Mesenteric fat pad (tissue), 1 donor: ENCODE measurements at regions not wholly inside any gene's neighbourhood (a gene's known extent, or its start where the extent isn't known, plus 50 kb on each side); places are given as distances from the start of the nearest gene placed in this dataset.
"Not testable (repeated sequence)": the region's sequence is repeated elsewhere in the genome, so short reads cannot be mapped to it uniquely, and the experiment has no call there.

Experiments
- DNase-seq: peaks from one replicate; pipeline ENCODE4 v3.0.0-alpha.2; 2020; ENCODE audit warnings: low spot score
- donor health status: DM: yes; HTN: yes; CAD: no.

DNA sequence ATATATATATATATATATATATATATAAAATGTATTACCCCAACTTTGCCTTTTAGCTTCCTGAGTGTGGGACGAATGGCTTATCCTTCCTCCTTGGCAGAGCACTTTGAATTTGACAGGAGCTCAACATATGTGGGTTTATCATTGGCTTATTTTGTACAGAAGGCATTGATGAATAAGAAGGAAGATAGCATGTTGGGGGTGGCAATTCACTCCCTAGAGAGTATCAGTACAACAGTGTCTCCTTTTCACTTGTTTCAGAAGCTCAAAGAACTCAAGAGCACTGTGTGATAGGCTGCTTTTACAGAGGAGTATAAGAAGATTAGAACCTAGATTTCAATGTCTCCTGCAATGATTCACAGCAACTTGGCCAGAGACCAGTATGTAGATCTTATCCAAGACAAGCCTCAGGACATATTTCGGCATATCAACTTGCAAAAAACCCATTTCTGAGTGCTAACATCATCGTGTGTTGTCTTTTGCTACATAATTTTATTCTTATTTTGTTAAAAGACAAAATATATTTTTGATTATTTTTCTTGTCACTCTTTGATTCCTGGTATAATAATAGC lies 345.8 kb downstream of the SOCS6 start:
- no peak for DNase-seq

GRCh38 chr18:70627182-70627802 lies 338.4 kb downstream of the SOCS6 start:
- DNase-seq = no peak

DNA sequence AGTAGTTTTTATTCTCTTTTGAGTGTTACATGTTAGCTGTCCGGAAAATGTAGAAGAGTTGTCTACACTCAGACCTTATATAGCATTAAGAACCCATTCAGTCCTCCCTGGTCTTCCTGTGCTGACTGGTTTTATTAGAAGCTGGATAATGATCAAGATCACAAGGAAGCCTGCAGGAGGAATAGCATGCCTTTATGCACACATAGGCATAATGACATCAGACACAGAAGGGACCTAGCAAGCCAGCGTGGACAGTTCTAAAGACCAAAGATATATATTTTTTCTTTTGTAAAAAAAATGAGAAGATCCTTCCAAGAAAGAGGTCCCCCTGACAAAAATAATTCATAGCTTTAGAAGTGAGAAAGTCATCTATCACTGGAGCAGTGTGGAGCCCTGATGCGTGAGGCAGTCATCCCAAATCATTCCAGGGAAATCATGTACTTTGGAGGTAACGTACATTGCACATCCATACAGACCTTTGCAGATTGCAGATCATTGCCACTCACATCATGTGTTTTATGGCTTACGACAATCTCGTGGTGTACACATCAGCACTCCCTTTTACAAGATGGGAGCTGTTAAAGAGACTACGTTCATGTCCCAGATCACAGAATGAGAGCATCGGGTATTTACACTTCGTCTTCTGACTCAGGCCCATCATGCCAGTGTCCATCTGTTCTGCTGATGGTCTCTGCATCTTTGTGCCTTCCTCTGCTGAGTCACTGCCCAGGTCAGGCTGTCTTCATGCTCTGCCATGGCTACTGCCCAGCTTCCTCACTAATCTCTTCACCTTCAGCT lies 334.0 kb downstream of the SOCS6 start:
- no peak for DNase-seq

- DNase-seq = no peak
Observed at GRCh38 chr18:70621710-70622109, 332.9 kb downstream of the SOCS6 start.

GRCh38 chr18:70620837-70621612 lies 332.2 kb downstream of the SOCS6 start:
- no peak for DNase-seq

- DNase-seq = no peak
Observed at GRCh38 chr18:70617020-70617763, 328.3 kb downstream of the SOCS6 start.

DNA sequence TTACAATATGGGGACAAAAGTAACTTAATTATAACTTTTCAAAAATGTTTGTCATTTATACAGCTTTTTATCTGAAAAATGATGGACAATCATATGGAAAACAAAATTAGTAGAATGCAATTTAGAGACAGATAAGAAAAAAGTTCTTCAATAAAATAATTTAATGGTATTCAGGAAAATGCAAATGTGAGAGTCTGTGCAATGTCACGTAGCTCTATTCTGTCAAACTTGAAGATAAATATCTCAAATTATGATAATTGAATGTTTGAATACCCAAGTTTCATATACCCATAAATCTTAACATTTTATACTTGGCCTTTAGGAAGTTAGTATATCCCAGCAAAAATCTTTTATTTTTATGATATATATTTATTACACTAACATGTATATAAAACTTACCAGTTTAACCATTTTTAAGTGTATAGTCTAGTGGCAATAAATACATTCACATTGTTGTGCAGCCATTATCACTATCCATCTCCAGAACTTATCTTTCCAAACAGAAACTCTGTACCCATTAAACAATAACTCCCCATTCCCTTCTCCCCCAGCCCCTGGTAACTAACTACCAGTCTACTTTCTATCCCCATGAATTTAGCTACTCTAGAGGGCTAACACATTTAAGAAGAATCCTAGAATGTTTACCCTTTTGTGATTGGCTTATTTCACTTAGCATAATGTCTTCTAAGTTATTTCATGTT lies 311.5 kb downstream of the SOCS6 start:
- DNase-seq = no peak

DNA sequence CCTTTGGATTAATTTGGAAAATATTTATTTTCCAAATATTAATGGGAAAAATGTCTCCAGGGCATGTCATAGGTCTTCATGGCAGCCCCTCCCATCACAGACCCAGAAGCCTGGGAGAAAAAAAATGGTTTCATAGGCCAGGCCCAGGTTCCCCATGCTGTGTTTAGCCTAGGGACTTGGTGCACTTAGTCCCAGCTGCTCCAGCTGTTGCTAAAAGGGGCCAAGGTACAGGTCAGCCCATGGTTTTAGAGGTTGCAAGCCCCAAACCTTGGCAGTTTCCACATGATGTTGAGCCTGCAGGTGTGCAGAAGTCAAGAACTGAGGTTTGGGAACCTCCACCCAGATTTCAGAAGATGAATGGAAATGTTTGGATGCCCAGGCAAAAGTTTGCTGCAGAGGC lies 309.6 kb downstream of the SOCS6 start:
- no peak for DNase-seq

DNA sequence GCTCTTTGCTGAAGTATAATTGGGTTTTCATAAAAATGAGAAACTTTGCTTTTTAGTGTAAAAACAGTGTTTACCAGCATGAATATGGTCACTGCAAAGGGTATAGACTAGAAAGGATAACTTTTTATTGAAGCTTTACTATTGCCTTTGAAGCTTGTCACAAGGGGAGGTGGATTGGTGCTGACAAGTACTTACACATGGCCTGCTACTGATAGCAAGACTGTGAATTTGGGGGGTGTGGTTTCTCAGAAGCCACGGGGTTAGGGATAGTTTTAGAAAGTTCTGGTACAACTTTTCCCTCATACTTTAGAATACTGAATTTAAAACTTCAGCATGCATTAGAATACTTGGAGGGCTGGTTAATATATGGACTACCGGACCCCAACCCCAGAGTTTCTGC lies 294.1 kb downstream of the SOCS6 start:
- no peak for DNase-seq

- DNase-seq = no peak
Observed at GRCh38 chr18:70578480-70578879, 289.6 kb downstream of the SOCS6 start.

DNA sequence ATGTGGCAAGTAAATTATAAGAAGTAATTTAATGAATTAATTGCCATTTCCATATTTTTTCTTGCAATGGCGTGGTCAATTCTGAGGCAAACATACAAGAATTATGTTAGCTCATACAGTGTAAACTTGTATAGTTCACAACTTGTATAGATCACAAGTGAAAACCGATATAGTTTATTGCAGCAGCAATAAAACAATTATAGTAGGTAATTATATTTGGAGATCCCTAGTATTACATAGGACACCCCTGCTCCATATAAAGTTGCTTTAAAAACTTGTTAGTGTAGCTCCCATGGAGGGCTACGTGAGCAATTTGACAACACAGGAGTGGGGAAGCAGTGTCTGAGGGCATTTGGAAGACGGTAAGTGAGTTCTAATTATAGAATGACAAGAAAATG lies 288.2 kb downstream of the SOCS6 start:
- no peak for DNase-seq

DNA sequence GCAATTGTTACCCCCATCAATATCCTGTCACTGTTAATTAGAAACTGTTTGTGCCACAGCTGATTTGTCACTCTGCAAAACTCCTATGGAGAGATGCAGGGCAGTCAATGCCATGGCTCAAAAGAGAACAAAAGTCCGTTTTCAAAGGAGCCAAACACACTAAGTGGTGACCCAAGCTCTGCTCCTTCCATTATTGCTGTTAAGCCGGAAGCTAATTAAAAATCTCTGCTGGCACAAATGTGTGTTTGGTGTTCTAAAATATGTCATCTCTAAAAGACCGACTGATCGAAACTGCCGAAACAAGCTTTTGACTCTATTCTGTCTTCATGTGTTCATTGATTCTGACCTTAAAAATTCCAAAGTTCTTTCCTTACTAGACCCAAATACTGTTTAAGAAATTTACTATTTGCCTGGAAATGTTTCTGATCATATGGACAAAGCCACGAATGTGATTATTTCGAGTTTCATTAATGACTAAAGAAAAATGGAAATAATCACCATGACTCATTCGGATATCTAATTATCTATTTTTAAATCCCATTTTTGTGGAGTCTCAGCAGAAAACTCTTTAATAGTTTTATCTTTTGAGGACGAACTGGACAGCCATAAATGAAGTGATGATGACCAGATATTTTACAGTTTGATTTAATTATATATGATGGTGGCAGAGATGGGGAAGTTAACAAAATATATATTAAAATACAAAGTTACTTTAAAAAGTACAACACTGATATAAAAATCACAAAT lies 287.6 kb downstream of the SOCS6 start:
- no peak for DNase-seq

DNA sequence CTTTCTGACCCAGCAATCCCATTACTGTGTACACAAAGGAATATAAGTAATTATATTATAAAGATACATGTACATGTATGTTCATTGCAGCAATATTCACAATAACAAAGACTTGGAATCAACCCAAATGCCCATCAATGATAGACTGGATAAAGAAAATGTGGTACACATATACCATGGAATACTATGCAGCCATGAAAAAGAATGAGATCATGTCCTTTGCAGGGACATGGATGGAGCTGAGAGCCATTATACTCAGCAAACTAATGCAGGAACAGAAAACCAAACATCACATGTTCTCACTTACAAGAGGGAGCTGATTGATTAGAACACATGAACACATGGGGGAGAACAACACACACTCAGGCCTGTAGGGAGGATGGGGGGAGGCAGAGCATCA lies 286.1 kb downstream of the SOCS6 start:
- not testable (repeated sequence) for DNase-seq

- DNase-seq = not testable (repeated sequence)
Observed at GRCh38 chr18:70569647-70570046, 280.8 kb downstream of the SOCS6 start.

- no peak for DNase-seq
Observed at GRCh38 chr18:70559446-70559845, 270.6 kb downstream of the SOCS6 start.

DNA sequence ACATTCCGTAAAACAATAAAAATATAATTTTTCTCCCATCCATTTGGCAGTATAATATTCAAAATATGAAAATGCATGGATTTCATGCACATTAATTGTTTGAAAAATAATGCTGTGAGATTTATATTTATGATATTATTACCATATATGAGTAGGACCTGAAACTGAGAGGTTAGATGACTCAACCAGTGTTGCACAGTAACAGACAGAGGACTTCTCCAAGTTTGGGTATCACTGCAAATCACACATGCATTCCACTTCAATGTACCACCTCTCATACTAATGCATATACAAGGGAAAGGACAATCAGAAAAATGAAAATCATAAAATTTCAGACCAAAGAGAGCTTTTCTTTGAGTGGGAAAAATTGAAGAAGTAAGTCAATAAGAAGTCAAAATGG lies 269.5 kb downstream of the SOCS6 start:
- DNase-seq = no peak

DNA sequence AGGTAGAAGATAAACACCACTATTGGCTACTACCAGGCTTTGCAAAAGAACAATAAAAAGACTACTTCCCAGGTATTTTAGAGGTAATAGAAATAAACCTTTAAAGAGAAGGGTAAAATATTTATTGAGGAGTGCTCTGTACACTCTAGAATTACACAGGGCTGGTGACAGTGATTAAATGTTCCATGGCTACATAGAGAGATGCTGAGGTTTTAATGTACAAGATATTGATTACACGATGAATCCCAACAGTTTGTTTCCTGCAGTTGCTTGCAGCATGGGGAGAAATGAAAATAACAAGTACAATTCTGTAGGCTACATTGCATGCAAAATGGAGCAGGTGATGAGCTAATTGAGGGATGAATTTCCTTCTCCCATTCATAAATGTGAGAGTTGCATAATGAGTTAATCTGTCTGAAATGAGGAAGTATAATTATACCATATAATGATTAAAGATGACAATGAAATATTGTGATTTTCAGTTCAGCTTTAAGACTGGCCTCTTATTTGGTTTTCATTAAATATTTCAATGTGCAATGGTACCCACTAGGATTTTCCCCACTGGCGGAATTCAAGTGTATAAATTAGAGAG lies 266.1 kb downstream of the SOCS6 start:
- no peak for DNase-seq

GRCh38 chr18:70553936-70554260 lies 265.1 kb downstream of the SOCS6 start:
- DNase-seq = no peak

DNA sequence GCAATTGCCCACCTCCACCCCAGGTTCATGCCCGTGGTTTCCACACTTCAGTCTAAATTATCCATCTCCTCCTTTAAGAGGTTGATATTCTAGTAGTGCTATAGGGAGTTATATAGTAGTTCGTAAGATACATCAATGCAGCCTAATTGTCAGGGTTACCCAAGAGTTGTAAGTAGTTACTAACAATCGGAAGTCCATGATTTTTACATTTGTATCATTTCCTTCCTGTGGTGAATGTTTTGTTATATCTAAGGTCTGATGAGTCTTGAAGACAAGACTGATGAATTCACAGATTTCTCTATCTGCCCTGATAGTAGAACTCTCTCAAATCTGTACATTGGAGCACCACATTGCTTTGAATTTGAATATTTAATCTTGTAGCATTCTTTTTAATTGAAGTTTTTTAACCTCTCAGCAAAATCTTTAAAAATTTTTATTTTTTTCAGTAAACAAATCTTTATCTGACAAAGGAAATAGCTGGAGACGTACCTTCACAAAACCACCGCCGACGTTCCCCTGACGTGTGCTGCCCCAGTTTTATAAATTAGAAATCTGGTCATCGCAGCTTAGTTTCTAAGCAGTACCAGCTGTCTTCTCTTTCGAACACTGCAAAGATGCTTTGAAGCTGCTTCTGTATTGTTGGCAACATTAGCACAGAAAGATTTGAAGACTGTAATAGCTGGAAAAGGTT lies 264.5 kb downstream of the SOCS6 start:
- no peak for DNase-seq
